ENCODE measurements at regions not wholly inside any gene's neighbourhood (a gene's known extent, or its start where the extent isn't known, plus 50 kb on each side); places are given as distances from the start of the nearest gene placed in this dataset.

GRCh38 chr12:124726596-124727263 lies 136.9 kb downstream of the SCARB1 start:
- ATAC-seq (ENCODE audit: low FRiP score) = no peak
- Histone ChIP-seq H3K27me3 (ENCODE audit: control insufficient read depth in 1 of 2, insufficient read depth in 2 of 2, low read length in 1 of 2) (no peaks in the 10 kb centered on the region), H3K9me3 (ENCODE audit: control insufficient read depth, low read length) (no peaks in the 10 kb centered on the region), H3K27ac (ENCODE audit: low read depth in 1 of 2, low read length in 2 of 2) (no peak overlapping the region), H3K4me3 (ENCODE audit: low read length in 2 of 2) (no peak overlapping the region), H3K4me1 (ENCODE audit: control insufficient read depth in 1 of 2, insufficient read depth in 2 of 2, low read length in 2 of 2) (no peaks in the 10 kb centered on the region), H3K36me3 (ENCODE audit: control insufficient read depth in 1 of 2, insufficient read depth in 2 of 2, low read length in 1 of 2) (no peaks in the 10 kb centered on the region)
- DNase-seq = peak in 1 of 2 donors; percentile 42
- intact Hi-C loops (cut with DNase I) = no loop called here
- 90 to 94% methylated on average over 8 of the region's 8 CpGs for WGBS, 2 donors

GRCh38 chr12:124725597-124726237 lies 137.9 kb downstream of the SCARB1 start:
- no peaks in the 10 kb centered on the region for H3K36me3 ChIP-seq (ENCODE audit: control insufficient read depth in 1 of 2, insufficient read depth in 2 of 2, low read length in 1 of 2)
- H3K27ac ChIP-seq (ENCODE audit: low read depth in 1 of 2, low read length in 2 of 2) = no peak overlapping the region
- no peaks in the 10 kb centered on the region for H3K9me3 ChIP-seq (ENCODE audit: control insufficient read depth, low read length)
- ATAC-seq (ENCODE audit: low FRiP score) (no peak), DNase-seq (no peak)
- H3K4me1 ChIP-seq (ENCODE audit: control insufficient read depth in 1 of 2, insufficient read depth in 2 of 2, low read length in 2 of 2) = peaks cover 0 to under 1% of the 10 kb centered on the region in 2 donors
- 93 to 94% methylated on average over 7 of the region's 7 CpGs for WGBS, 2 donors
- H3K27me3 ChIP-seq (ENCODE audit: control insufficient read depth in 1 of 2, insufficient read depth in 2 of 2, low read length in 1 of 2) = no peaks in the 10 kb centered on the region
- no peak overlapping the region for H3K4me3 ChIP-seq (ENCODE audit: low read length in 2 of 2)
- intact Hi-C loops (cut with DNase I) = no loop called here

GRCh38 chr12:124725099-124725498 lies 138.6 kb downstream of the SCARB1 start:
- H3K9me3 ChIP-seq (ENCODE audit: control insufficient read depth, low read length) = no peaks in the 10 kb centered on the region
- ATAC-seq (ENCODE audit: low FRiP score) (no peak), DNase-seq (no peak)
- H3K36me3 ChIP-seq (ENCODE audit: control insufficient read depth in 1 of 2, insufficient read depth in 2 of 2, low read length in 1 of 2) = no peaks in the 10 kb centered on the region
- no peak overlapping the region for H3K27ac ChIP-seq (ENCODE audit: low read depth in 1 of 2, low read length in 2 of 2)
- intact Hi-C loops (cut with DNase I) = no loop called here
- no peak overlapping the region for H3K4me3 ChIP-seq (ENCODE audit: low read length in 2 of 2)
- H3K4me1 ChIP-seq (ENCODE audit: control insufficient read depth in 1 of 2, insufficient read depth in 2 of 2, low read length in 2 of 2) = peaks cover 0 to 2% of the 10 kb centered on the region in 2 donors
- 93 to 96% methylated on average over 9 of the region's 9 CpGs for WGBS, 2 donors
- no peaks in the 10 kb centered on the region for H3K27me3 ChIP-seq (ENCODE audit: control insufficient read depth in 1 of 2, insufficient read depth in 2 of 2, low read length in 1 of 2)

DNA sequence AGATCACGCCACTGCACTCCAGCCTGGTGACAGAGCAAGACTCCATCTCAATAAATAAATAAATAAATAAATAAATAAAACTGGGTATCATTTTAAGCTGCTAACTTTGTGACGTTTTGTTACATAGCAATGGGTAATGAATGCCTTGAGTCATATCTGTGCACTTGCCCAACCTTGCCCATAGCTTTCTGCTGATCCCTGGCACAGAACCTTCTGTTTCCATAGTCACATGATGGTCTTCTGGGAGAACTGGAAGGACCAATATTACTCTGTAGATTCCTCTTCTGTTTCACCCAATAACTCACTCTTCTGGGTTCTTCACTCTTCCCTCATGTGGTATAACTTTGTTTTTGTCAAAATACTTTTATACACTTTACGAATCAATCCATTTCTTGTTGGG lies 140.8 kb downstream of the SCARB1 start:
- H3K4me1 ChIP-seq (ENCODE audit: control insufficient read depth in 1 of 2, insufficient read depth in 2 of 2, low read length in 2 of 2) = peaks cover 0 to 2% of the 10 kb centered on the region in 2 donors
- WGBS, 2 donors = 75 to 77% methylated on average over 3 of the region's 3 CpGs
- intact Hi-C loops (cut with DNase I) = no loop called here

DNA sequence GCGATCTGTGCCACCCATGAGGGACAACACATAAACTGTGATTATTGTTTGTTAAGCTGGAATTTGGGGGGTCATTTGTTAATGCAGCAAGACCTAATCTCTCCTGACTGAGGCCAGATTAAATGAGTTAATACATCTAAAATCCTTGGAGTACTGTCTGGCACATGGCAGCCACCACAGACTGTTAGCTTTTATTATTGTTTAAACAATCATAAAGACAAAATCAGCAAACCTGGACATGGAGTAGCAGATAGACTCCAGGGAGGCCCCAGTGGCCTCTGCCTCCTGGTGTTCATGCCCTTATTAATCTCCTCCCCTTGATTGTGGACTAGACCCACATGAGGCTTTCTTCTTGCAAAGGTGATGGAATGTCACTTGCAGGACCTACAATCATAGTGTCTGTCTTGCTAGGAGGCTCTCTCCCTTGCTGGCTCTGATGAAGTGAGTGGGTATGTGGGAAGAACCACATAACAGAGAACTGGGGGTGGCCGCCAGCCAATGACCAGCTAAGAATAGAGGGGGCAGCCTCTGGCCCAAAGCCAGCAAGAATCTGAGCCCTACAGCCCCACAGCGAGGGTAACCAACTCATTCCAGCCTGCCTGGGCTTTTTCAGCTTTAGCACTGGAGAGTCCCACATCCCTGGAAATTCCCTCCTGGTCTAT lies 142.0 kb downstream of the SCARB1 start:
- no peaks in the 10 kb centered on the region for H3K9me3 ChIP-seq (ENCODE audit: control insufficient read depth, low read length)
- H3K27me3 ChIP-seq (ENCODE audit: control insufficient read depth in 1 of 2, insufficient read depth in 2 of 2, low read length in 1 of 2) = no peaks in the 10 kb centered on the region
- H3K4me3 ChIP-seq (ENCODE audit: low read length in 2 of 2) = no peak overlapping the region
- 55 to 58% methylated on average over 3 of the region's 3 CpGs for WGBS, 2 donors
- no peaks in the 10 kb centered on the region for H3K36me3 ChIP-seq (ENCODE audit: control insufficient read depth in 1 of 2, insufficient read depth in 2 of 2, low read length in 1 of 2)
- DNase-seq = no peak
- no peak for ATAC-seq (ENCODE audit: low FRiP score)
- intact Hi-C loops (cut with DNase I) = no loop called here
- peaks cover 0 to 2% of the 10 kb centered on the region in 2 donors for H3K4me1 ChIP-seq (ENCODE audit: control insufficient read depth in 1 of 2, insufficient read depth in 2 of 2, low read length in 2 of 2)
- no peak overlapping the region for H3K27ac ChIP-seq (ENCODE audit: low read depth in 1 of 2, low read length in 2 of 2)

More for the DNA sequence above, 140.8 kb downstream of the SCARB1 start:
- DNase-seq = no peak
- ATAC-seq (ENCODE audit: low FRiP score) = no peak
- Histone ChIP-seq H3K36me3 (ENCODE audit: control insufficient read depth in 1 of 2, insufficient read depth in 2 of 2, low read length in 1 of 2) (no peaks in the 10 kb centered on the region), H3K4me3 (ENCODE audit: low read length in 2 of 2) (no peak overlapping the region), H3K9me3 (ENCODE audit: control insufficient read depth, low read length) (no peaks in the 10 kb centered on the region), H3K27me3 (ENCODE audit: control insufficient read depth in 1 of 2, insufficient read depth in 2 of 2, low read length in 1 of 2) (no peaks in the 10 kb centered on the region), H3K27ac (ENCODE audit: low read depth in 1 of 2, low read length in 2 of 2) (no peak overlapping the region)

- intact Hi-C loops (cut with DNase I) = no loop called here
- Histone ChIP-seq H3K27ac (ENCODE audit: low read depth in 1 of 2, low read length in 2 of 2) (no peak overlapping the region), H3K4me3 (ENCODE audit: low read length in 2 of 2) (no peak overlapping the region), H3K36me3 (ENCODE audit: control insufficient read depth in 1 of 2, insufficient read depth in 2 of 2, low read length in 1 of 2) (no peaks in the 10 kb centered on the region), H3K27me3 (ENCODE audit: control insufficient read depth in 1 of 2, insufficient read depth in 2 of 2, low read length in 1 of 2) (no peaks in the 10 kb centered on the region), H3K9me3 (ENCODE audit: control insufficient read depth, low read length) (no peaks in the 10 kb centered on the region), H3K4me1 (ENCODE audit: control insufficient read depth in 1 of 2, insufficient read depth in 2 of 2, low read length in 2 of 2) (peaks cover 0 to 2% of the 10 kb centered on the region in 2 donors)
- no peak for DNase-seq
- WGBS, 2 donors = 45 to 46% methylated on average over 16 of the region's 16 CpGs
- peak; percentile 43 for ATAC-seq (ENCODE audit: low FRiP score)
Observed at GRCh38 chr12:124720681-124721500, 142.8 kb downstream of the SCARB1 start.

DNA sequence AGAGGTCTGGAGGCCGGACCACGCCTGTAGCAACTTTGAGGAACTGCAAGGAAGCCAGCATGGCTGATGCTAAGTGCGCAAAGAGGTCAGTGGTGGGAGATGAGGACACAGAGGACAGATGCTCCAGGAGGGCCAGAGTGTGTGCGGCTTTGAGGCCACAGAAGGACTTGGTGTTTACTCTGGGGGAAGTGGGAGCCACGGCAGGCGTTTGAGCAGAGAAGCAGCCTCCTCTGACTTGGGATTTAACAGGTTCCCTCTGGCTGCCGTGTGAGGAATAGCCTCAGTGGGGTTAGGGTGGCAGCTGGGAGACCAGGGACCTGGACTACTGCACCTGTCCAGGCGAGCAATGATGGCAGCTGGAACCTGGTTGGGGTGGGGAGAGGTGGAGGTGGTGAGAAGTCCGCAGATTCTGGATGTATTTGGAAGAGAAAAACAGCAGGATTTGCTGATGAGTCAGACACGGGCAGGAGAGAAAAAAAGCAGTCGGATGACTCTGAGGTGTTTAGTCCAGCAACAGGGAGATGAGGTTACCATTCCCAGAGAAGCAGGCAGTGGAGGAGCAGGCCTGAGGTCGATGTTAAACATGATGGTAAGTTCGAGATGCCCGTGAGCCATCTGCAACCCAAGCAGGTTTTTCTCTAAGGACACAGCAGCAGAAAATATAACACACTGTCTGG lies 143.5 kb downstream of the SCARB1 start:
- no peaks in the 10 kb centered on the region for H3K9me3 ChIP-seq (ENCODE audit: control insufficient read depth, low read length)
- no peak overlapping the region for H3K4me3 ChIP-seq (ENCODE audit: low read length in 2 of 2)
- intact Hi-C loops (cut with DNase I) = no loop called here
- H3K36me3 ChIP-seq (ENCODE audit: control insufficient read depth in 1 of 2, insufficient read depth in 2 of 2, low read length in 1 of 2) = no peaks in the 10 kb centered on the region
- ATAC-seq (ENCODE audit: low FRiP score) (no peak), DNase-seq (no peak)
- H3K27me3 ChIP-seq (ENCODE audit: control insufficient read depth in 1 of 2, insufficient read depth in 2 of 2, low read length in 1 of 2) = no peaks in the 10 kb centered on the region
- peaks cover 0 to 2% of the 10 kb centered on the region in 2 donors for H3K4me1 ChIP-seq (ENCODE audit: control insufficient read depth in 1 of 2, insufficient read depth in 2 of 2, low read length in 2 of 2)
- H3K27ac ChIP-seq (ENCODE audit: low read depth in 1 of 2, low read length in 2 of 2) = peak overlapping the region in 1 of 2 donors; percentile 6
- WGBS, 2 donors = 63% methylated on average over 14 of the region's 14 CpGs

DNA sequence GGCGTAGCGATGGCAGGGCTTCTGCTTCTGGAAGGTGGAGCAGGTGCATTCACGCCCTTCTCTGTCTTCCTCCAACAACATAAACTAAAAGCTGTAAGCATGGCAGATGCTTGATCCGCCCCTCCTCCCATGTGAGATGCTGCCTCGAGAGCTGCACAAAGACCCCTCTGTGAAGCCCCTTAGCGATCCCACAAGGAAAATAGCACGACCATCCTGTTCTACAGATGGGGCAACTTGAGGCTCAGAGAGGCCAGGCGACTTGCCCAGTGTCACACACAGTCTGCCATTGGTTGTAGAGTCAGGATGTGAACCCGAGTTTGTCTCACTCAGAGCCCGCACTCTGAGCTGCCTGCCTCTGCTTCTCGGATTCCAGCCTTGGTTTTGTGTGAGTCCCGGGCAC lies 144.4 kb downstream of the SCARB1 start:
- Histone ChIP-seq H3K9me3 (ENCODE audit: control insufficient read depth, low read length) (no peaks in the 10 kb centered on the region), H3K4me1 (ENCODE audit: control insufficient read depth in 1 of 2, insufficient read depth in 2 of 2, low read length in 2 of 2) (peaks cover 0 to 2% of the 10 kb centered on the region in 2 donors), H3K4me3 (ENCODE audit: low read length in 2 of 2) (no peak overlapping the region), H3K27me3 (ENCODE audit: control insufficient read depth in 1 of 2, insufficient read depth in 2 of 2, low read length in 1 of 2) (no peaks in the 10 kb centered on the region), H3K36me3 (ENCODE audit: control insufficient read depth in 1 of 2, insufficient read depth in 2 of 2, low read length in 1 of 2) (no peaks in the 10 kb centered on the region), H3K27ac (ENCODE audit: low read depth in 1 of 2, low read length in 2 of 2) (no peak overlapping the region)
- intact Hi-C loops (cut with DNase I) = no loop called here
- ATAC-seq (ENCODE audit: low FRiP score) (no peak), DNase-seq (no peak)
- whole genome bisulfite sequencing, 2 donors = 93 to 94% methylated on average over 12 of the region's 12 CpGs

All from aorta (tissue), 5 donors.